Transverse colon (tissue), 4 donors: ENCODE measurements at regions not wholly inside any gene's neighbourhood (a gene's known extent, or its start where the extent isn't known, plus 50 kb on each side); places are given as distances from the start of the nearest gene placed in this dataset.

Experiments
- DNase-seq: peaks from one replicate; pipeline ENCODE4 v3.0.0-alpha.2; 2019
- H3K27ac ChIP-seq, 4 donors: fragments of 200-600 bp; sonication (generic); 2 replicates each; pipeline ENCODE4 v1.5.1; 2016 to 2018; ENCODE audit warnings: inconsistent platforms in 4 of 4
- H3K27me3 ChIP-seq: fragments of 200-600 bp; sonication (generic); 2 replicates; pipeline ENCODE4 v1.5.1; 2017; ENCODE audit warnings: inconsistent platforms
- H3K36me3 ChIP-seq, 4 donors: fragments of 200-600 bp; sonication (generic); 2 replicates each; pipeline ENCODE4 v1.5.1; 2017 to 2019; ENCODE audit warnings: inconsistent platforms in 4 of 4
- H3K4me1 ChIP-seq, 4 donors: fragments of 200-600 bp; sonication (generic); 2 replicates each; pipeline ENCODE4 v1.5.1; 2017 to 2020; ENCODE audit warnings: inconsistent platforms in 4 of 4
- H3K4me3 ChIP-seq, 4 donors: fragments of 200-600 bp; sonication (generic); 1 replicate in 1 of 4; 2 replicates in 3 of 4; pipeline versions ENCODE4 v1.5.1 to v1.6.1; 2017 to 2019; ENCODE audit warnings: inconsistent platforms in 4 of 4
- H3K9me3 ChIP-seq, 2 donors: fragments of 200-600 bp; sonication (generic); 2 replicates each; pipeline ENCODE4 v1.5.1; 2017 to 2019; ENCODE audit warnings: inconsistent platforms in 2 of 2
- CTCF ChIP-seq, 5 experiments: fragments of 200-600 bp in 3 of 5; fragments of 450-650 bp in 2 of 5; sonication (generic) in 3 of 5; IDR thresholded peaks; 1 replicate in 2 of 5; 2 replicates in 3 of 5; pipeline ENCODE4 v1.5.1; 2016 to 2017; ENCODE audit warnings: antibody characterized with exemption in 5 of 5, inconsistent platforms in 3 of 5, mild to moderate bottlenecking in 2 of 5, moderate library complexity in 1 of 5
- EP300 ChIP-seq: sonication (generic); formaldehyde crosslinking; IDR thresholded peaks from one replicate; pipeline ENCODE4 v1.6.1; 2017; ENCODE audit warnings: antibody characterized with exemption, low read depth
- POLR2A ChIP-seq: fragments of 450-650 bp; IDR thresholded peaks from one replicate; pipeline ENCODE4 v1.6.1; 2016; ENCODE audit warnings: antibody characterized with exemption, mild to moderate bottlenecking, moderate library complexity
- POLR2AphosphoS5 ChIP-seq, 3 donors: sonication (generic); formaldehyde crosslinking; IDR thresholded peaks; one replicate each; pipeline ENCODE4 v1.6.1; 2016; ENCODE audit warnings: antibody characterized with exemption in 3 of 3
- WGBS, 2 donors: methylation state at CpG; one replicate each; pipeline ENCODE4 v1.1.5; 2018; ENCODE audit warnings: low coverage in 1 of 2; 5-methylcytosine and 5-hydroxymethylcytosine counted together
- in situ Hi-C, 4 donors: fragments of 200-750 bp; cut with MboI; loops; one replicate each; pipeline versions ENCODE4 v1.15.0 to v1.15.1; 2017; ENCODE audit warnings: low sequenced_read_pairs in 3 of 4, low pct_ligation_motif_present in 1 of 4, low pct_unique_long_range_greater_than_20kb in 1 of 4
- intact Hi-C: fragments of 100-400 bp; cut with DNase I; formaldehyde crosslinking; loops from one replicate; pipeline ENCODE4 v1.15.1; 2023; ENCODE audit warnings: low total_unique reads

GRCh38 chr4:175927121-175927520 is 115.1 kb upstream of the GPM6A start:
- no peak for TF ChIP-seq POLR2AphosphoS5 (IDR thresholded peaks at IDR 0.05)
- no peak for TF ChIP-seq POLR2A
- TF ChIP-seq CTCF (IDR thresholded peaks at IDR 0.05), result no peak
- TF ChIP-seq EP300, result no peak
- H3K36me3 ChIP-seq, result no peaks in the 10 kb centered on the region
- H3K27me3 ChIP-seq, result no peaks in the 10 kb centered on the region
- no peak overlapping the region for H3K27ac ChIP-seq
- DNase-seq, result no peak
- H3K4me1 ChIP-seq, result no peaks in the 10 kb centered on the region
- no peaks in the 10 kb centered on the region for H3K9me3 ChIP-seq
- 78 to 84% methylated on average over 5 of the region's 5 CpGs for WGBS, 2 donors
- in situ Hi-C loops, result loop anchor here in 1 of 4 donors (25.0 kb wide), 1 partner anchor 410 kb away; no protein-coding TSS in a partner anchor
- no peak overlapping the region for H3K4me3 ChIP-seq
- intact Hi-C loops, result no loop called here

GRCh38 chr4:175929441-175929840 is 117.4 kb upstream of the GPM6A start:
- Histone ChIP-seq H3K36me3 (no peaks in the 10 kb centered on the region), H3K27ac (no peak overlapping the region), H3K4me3 (no peak overlapping the region), H3K27me3 (no peaks in the 10 kb centered on the region), H3K4me1 (no peaks in the 10 kb centered on the region), H3K9me3 (no peaks in the 10 kb centered on the region)
- WGBS, 2 donors, result 40 to 46% methylated on average over 3 of the region's 3 CpGs
- no peak for DNase-seq
- no peak for TF ChIP-seq POLR2A
- no peak for TF ChIP-seq POLR2AphosphoS5 (IDR thresholded peaks at IDR 0.05)
- TF ChIP-seq CTCF (IDR thresholded peaks at IDR 0.05), result no peak
- TF ChIP-seq EP300, result no peak
- in situ Hi-C loops, result loop anchor here in 1 of 4 donors (25.0 kb wide), 1 partner anchor 408 kb away; no protein-coding TSS in a partner anchor
- intact Hi-C loops, result no loop called here

- no peaks in the 10 kb centered on the region for H3K4me1 ChIP-seq
- in situ Hi-C loops (loop anchor here in 1 of 4 donors (25.0 kb wide), 1 partner anchor 407 kb away; no protein-coding TSS in a partner anchor), intact Hi-C loops (no loop called here)
- H3K27me3 ChIP-seq, result no peaks in the 10 kb centered on the region
- H3K27ac ChIP-seq, result no peak overlapping the region
- DNase-seq, result no peak
- WGBS, 2 donors, result 50% methylated on average over 3 of the region's 3 CpGs
- H3K4me3 ChIP-seq, result no peak overlapping the region
- no peaks in the 10 kb centered on the region for H3K9me3 ChIP-seq
- no peaks in the 10 kb centered on the region for H3K36me3 ChIP-seq
- TF ChIP-seq EP300, result no peak
- no peak for TF ChIP-seq CTCF (IDR thresholded peaks at IDR 0.05)
- TF ChIP-seq POLR2AphosphoS5 (IDR thresholded peaks at IDR 0.05), result no peak
- no peak for TF ChIP-seq POLR2A
Measured at GRCh38 chr4:175929932-175930331, 117.9 kb upstream of the GPM6A start.

- no peaks in the 10 kb centered on the region for H3K4me1 ChIP-seq
- in situ Hi-C loops, result loop anchor here in 1 of 4 donors (25.0 kb wide), 1 partner anchor 407 kb away; no protein-coding TSS in a partner anchor
- no peaks in the 10 kb centered on the region for H3K9me3 ChIP-seq
- no peaks in the 10 kb centered on the region for H3K36me3 ChIP-seq
- no peak overlapping the region for H3K4me3 ChIP-seq
- no peak overlapping the region for H3K27ac ChIP-seq
- H3K27me3 ChIP-seq, result no peaks in the 10 kb centered on the region
- no peak for DNase-seq
- intact Hi-C loops, result no loop called here
- TF ChIP-seq EP300, result no peak
- TF ChIP-seq POLR2A, result no peak
- TF ChIP-seq CTCF (IDR thresholded peaks at IDR 0.05), result no peak
- TF ChIP-seq POLR2AphosphoS5 (IDR thresholded peaks at IDR 0.05), result no peak
Measured at GRCh38 chr4:175930471-175930870, 118.4 kb upstream of the GPM6A start.
